ENCODE measurements at regions not wholly inside any gene's neighbourhood (a gene's known extent, or its start where the extent isn't known, plus 50 kb on each side); places are given as distances from the start of the nearest gene placed in this dataset.
A peak's percentile ranks its signal among the peaks of the same experiment; 100 is the strongest.

DNA sequence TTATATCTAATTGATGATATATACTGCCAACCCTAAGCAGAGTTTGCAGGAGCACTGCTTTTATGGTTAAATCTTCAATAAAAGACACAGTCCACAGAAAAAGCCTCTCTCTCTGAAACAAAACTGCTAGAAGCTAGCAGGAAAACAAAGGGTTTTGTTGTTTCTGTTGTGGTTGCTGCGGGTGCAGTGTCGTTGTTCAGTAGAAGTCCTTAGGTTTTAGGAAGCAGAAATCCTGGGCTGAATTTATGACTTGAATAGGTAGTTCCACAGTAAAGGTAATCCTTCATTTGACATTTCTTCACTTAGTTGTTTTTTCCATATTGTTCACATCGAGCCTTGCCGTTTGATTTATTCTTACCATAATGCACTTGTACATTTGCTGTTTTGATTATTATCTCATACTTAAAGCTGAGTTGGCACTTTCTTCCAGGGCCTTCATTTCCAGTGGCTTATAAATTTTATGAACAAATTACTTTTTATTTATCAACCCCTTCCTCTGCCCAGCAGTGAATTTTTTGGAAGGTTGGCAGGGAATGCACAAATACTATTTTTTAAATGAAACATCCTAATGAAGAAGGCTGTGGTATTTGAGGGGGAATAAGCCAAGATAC is 209.6 kb upstream of the SLC30A5 start:
- TF ChIP-seq EZH2 (IDR thresholded peaks at IDR 0.05; ENCODE audit: borderline replicate concordance, low read length): no peak
- TF ChIP-seq, protein P1, sequence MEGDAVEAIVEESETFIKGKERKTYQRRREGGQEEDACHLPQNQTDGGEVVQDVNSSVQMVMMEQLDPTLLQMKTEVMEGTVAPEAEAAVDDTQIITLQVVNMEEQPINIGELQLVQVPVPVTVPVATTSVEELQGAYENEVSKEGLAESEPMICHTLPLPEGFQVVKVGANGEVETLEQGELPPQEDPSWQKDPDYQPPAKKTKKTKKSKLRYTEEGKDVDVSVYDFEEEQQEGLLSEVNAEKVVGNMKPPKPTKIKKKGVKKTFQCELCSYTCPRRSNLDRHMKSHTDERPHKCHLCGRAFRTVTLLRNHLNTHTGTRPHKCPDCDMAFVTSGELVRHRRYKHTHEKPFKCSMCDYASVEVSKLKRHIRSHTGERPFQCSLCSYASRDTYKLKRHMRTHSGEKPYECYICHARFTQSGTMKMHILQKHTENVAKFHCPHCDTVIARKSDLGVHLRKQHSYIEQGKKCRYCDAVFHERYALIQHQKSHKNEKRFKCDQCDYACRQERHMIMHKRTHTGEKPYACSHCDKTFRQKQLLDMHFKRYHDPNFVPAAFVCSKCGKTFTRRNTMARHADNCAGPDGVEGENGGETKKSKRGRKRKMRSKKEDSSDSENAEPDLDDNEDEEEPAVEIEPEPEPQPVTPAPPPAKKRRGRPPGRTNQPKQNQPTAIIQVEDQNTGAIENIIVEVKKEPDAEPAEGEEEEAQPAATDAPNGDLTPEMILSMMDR (IDR thresholded peaks at IDR 0.05; ENCODE audit: low read length): no peak
- H3K27ac ChIP-seq (ENCODE audit: low read depth, low read length, poor library complexity, severe bottlenecking): no peak overlapping the region
- no peaks in the 10 kb centered on the region for H3K79me2 ChIP-seq (ENCODE audit: insufficient read depth, low read length)
- H4K20me1 ChIP-seq (ENCODE audit: insufficient read depth, low read length): no peaks in the 10 kb centered on the region
- no peaks in the 10 kb centered on the region for H3K27me3 ChIP-seq (ENCODE audit: insufficient read depth, low read length)
- no peaks in the 10 kb centered on the region for H3K9me2 ChIP-seq (ENCODE audit: low read depth, low read length)
- no peaks in the 10 kb centered on the region for H3K4me1 ChIP-seq (ENCODE audit: insufficient read depth, low read length, severe bottlenecking)
- H3F3A ChIP-seq (ENCODE audit: insufficient read depth, low read length): no peaks in the 10 kb centered on the region
- no peak overlapping the region for H3K4me3 ChIP-seq (ENCODE audit: low read depth, low read length, poor library complexity, severe bottlenecking)
- H3K9ac ChIP-seq (ENCODE audit: low read length): no peak overlapping the region
- no peak overlapping the region for H2AFZ ChIP-seq (ENCODE audit: low read length)
- H3K4me2 ChIP-seq (ENCODE audit: low read length): no peak overlapping the region
- no peaks in the 10 kb centered on the region for H3K36me3 ChIP-seq (ENCODE audit: insufficient read depth, low read length)
- no peaks in the 10 kb centered on the region for H3K9me3 ChIP-seq (ENCODE audit: low read length)

DNA sequence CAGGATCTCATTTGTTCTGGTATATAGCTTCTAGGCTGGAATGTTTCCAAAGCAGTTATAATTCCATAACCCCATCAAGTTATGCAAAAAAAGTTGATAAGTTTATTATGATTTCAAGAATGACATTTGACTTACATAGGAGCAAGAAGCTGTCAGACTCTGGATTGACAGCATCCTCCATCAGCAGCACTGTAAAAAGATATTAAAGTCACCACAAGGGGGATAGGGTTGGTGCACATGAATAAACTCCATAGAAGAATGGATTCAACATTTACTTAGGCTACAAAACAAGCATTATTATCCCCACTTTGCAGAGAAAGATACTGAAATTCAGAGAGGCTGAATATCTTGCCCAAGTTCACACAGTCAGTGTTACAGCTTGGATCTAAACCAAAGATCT is 208.9 kb upstream of the SLC30A5 start:
- H4K20me1 ChIP-seq (ENCODE audit: insufficient read depth, low read length): no peaks in the 10 kb centered on the region
- no peak overlapping the region for H3K27ac ChIP-seq (ENCODE audit: low read depth, low read length, poor library complexity, severe bottlenecking)
- no peak overlapping the region for H3K4me2 ChIP-seq (ENCODE audit: low read length)
- H3K4me1 ChIP-seq (ENCODE audit: insufficient read depth, low read length, severe bottlenecking): no peaks in the 10 kb centered on the region
- H3K9ac ChIP-seq (ENCODE audit: low read length): no peak overlapping the region
- no peaks in the 10 kb centered on the region for H3K79me2 ChIP-seq (ENCODE audit: insufficient read depth, low read length)
- H3K9me2 ChIP-seq (ENCODE audit: low read depth, low read length): no peaks in the 10 kb centered on the region
- H3K27me3 ChIP-seq (ENCODE audit: insufficient read depth, low read length): no peaks in the 10 kb centered on the region
- H3K9me3 ChIP-seq (ENCODE audit: low read length): no peaks in the 10 kb centered on the region
- no peak for TF ChIP-seq EZH2 (IDR thresholded peaks at IDR 0.05; ENCODE audit: borderline replicate concordance, low read length)
- TF ChIP-seq, protein P1 (IDR thresholded peaks at IDR 0.05; ENCODE audit: low read length): peak; percentile 29
- no peaks in the 10 kb centered on the region for H3F3A ChIP-seq (ENCODE audit: insufficient read depth, low read length)
- H3K36me3 ChIP-seq (ENCODE audit: insufficient read depth, low read length): no peaks in the 10 kb centered on the region
- no peak overlapping the region for H2AFZ ChIP-seq (ENCODE audit: low read length)
- no peak overlapping the region for H3K4me3 ChIP-seq (ENCODE audit: low read depth, low read length, poor library complexity, severe bottlenecking)

DNA sequence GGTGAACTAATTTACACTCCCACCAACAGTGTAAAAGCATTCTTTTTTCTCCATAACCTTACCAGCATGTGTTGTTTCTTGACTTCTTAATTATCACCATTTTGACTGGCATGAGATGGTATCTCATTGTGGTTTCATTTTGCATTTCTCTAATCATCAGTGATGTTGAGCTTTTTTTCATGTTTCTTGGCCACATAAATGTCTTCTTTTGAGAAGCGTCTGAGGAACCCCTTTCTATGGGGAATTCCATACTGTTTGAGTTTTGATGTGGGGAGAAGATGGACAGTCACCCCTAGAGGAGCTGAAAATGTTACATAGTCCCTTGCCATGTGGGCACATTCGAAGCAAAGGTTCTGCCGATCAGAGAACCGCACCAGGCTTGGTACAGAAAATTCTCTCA is 207.0 kb upstream of the SLC30A5 start:
- Histone ChIP-seq H2AFZ (ENCODE audit: low read length) (no peak overlapping the region), H4K20me1 (ENCODE audit: insufficient read depth, low read length) (no peaks in the 10 kb centered on the region), H3K79me2 (ENCODE audit: insufficient read depth, low read length) (no peaks in the 10 kb centered on the region), H3K27ac (ENCODE audit: low read depth, low read length, poor library complexity, severe bottlenecking) (no peak overlapping the region), H3F3A (ENCODE audit: insufficient read depth, low read length) (no peaks in the 10 kb centered on the region), H3K27me3 (ENCODE audit: insufficient read depth, low read length) (no peaks in the 10 kb centered on the region), H3K9me3 (ENCODE audit: low read length) (no peaks in the 10 kb centered on the region), H3K4me2 (ENCODE audit: low read length) (no peak overlapping the region), H3K36me3 (ENCODE audit: insufficient read depth, low read length) (no peaks in the 10 kb centered on the region), H3K4me1 (ENCODE audit: insufficient read depth, low read length, severe bottlenecking) (no peaks in the 10 kb centered on the region), H3K4me3 (ENCODE audit: low read depth, low read length, poor library complexity, severe bottlenecking) (no peak overlapping the region), H3K9ac (ENCODE audit: low read length) (no peak overlapping the region), H3K9me2 (ENCODE audit: low read depth, low read length) (no peaks in the 10 kb centered on the region)
- TF ChIP-seq, protein P1 (IDR thresholded peaks at IDR 0.05; ENCODE audit: low read length): no peak
- TF ChIP-seq EZH2 (IDR thresholded peaks at IDR 0.05; ENCODE audit: borderline replicate concordance, low read length): no peak
